ENCODE measurements at regions not wholly inside any gene's neighbourhood (a gene's known extent, or its start where the extent isn't known, plus 50 kb on each side); places are given as distances from the start of the nearest gene placed in this dataset.

DNA sequence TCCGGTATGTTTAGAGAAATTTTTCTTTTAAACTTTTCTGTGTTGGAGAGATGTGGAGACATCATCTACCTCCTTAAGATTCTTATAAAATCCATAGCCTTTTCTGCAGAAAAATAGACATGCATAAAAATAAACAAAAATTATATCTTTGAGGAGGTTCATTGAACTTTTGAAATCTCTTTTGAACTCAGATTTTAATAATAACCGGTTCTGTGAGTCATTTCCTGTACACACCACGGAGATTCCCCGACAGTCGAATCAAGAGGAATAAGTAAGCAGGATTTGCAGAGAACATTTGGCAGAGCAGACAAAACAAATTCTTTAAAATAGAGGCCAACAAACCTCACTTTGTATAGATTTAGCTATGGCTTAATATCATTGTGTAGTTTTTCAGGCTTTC lies 918.7 kb upstream of the POU3F4 start:
- no peaks in the 10 kb centered on the region for H3K4me1 ChIP-seq
- no peak overlapping the region for H3K9ac ChIP-seq (ENCODE audit: low read depth in 2 of 2, low read length in 2 of 2)
- no peak overlapping the region for H3K27ac ChIP-seq
- H3K27me3 ChIP-seq: no peaks in the 10 kb centered on the region
- no peaks in the 10 kb centered on the region for H3K36me3 ChIP-seq
- no peak for DNase-seq
- no peaks in the 10 kb centered on the region for H3K9me3 ChIP-seq
- intact Hi-C loops (cut with DNase I): no loop called here
- no peak overlapping the region for H3K4me3 ChIP-seq
- no peak for TF ChIP-seq CTCF (IDR thresholded peaks at IDR 0.05)

- Histone ChIP-seq H3K4me3 (no peak overlapping the region), H3K4me1 (no peaks in the 10 kb centered on the region), H3K27ac (no peak overlapping the region), H3K36me3 (no peaks in the 10 kb centered on the region), H3K9ac (ENCODE audit: low read depth in 2 of 2, low read length in 2 of 2) (no peak overlapping the region), H3K27me3 (no peaks in the 10 kb centered on the region), H3K9me3 (no peaks in the 10 kb centered on the region)
- intact Hi-C loops (cut with DNase I): no loop called here
- no peak for TF ChIP-seq CTCF (IDR thresholded peaks at IDR 0.05)
- DNase-seq: no peak
Observed at GRCh38 chrX:82591421-82591820, 916.7 kb upstream of the POU3F4 start.

GRCh38 chrX:82626978-82627377 lies 881.1 kb upstream of the POU3F4 start:
- H3K36me3 ChIP-seq: no peaks in the 10 kb centered on the region
- H3K27me3 ChIP-seq: no peaks in the 10 kb centered on the region
- no peak overlapping the region for H3K4me3 ChIP-seq
- no peaks in the 10 kb centered on the region for H3K9me3 ChIP-seq
- H3K4me1 ChIP-seq: no peaks in the 10 kb centered on the region
- no peak overlapping the region for H3K27ac ChIP-seq
- TF ChIP-seq CTCF (IDR thresholded peaks at IDR 0.05): no peak
- no peak for DNase-seq
- intact Hi-C loops (cut with DNase I): no loop called here
- no peak overlapping the region for H3K9ac ChIP-seq (ENCODE audit: low read depth in 2 of 2, low read length in 2 of 2)

- no peak for TF ChIP-seq CTCF (IDR thresholded peaks at IDR 0.05)
- no peaks in the 10 kb centered on the region for H3K9me3 ChIP-seq
- H3K4me3 ChIP-seq: no peak overlapping the region
- H3K9ac ChIP-seq (ENCODE audit: low read depth in 2 of 2, low read length in 2 of 2): no peak overlapping the region
- intact Hi-C loops (cut with DNase I): no loop called here
- H3K27me3 ChIP-seq: no peaks in the 10 kb centered on the region
- DNase-seq: no peak
- H3K27ac ChIP-seq: no peak overlapping the region
- H3K36me3 ChIP-seq: no peaks in the 10 kb centered on the region
- H3K4me1 ChIP-seq: no peaks in the 10 kb centered on the region
Observed at GRCh38 chrX:82627568-82627967, 880.5 kb upstream of the POU3F4 start.

DNA sequence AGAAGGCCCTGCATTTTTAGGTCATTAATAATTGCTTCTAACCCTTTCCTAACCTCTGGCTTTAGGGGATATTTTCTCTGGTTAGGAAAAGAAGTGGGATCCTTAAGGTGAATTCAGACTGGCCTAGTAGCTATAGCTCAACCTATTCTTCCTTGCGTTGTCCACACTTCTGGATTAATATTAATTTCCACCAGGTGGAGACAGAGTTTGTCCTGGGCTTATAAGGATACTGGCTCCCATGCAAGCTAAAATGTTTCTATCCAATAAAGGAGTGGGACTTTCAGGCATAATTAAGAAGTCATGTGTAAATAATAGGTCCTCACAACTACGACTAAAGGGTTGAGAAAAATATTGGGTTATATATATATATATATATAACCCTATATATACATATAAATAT lies 860.0 kb upstream of the POU3F4 start:
- no peaks in the 10 kb centered on the region for H3K9me3 ChIP-seq
- no peak overlapping the region for H3K9ac ChIP-seq (ENCODE audit: low read depth in 2 of 2, low read length in 2 of 2)
- no peaks in the 10 kb centered on the region for H3K4me1 ChIP-seq
- H3K36me3 ChIP-seq: no peaks in the 10 kb centered on the region
- H3K4me3 ChIP-seq: no peak overlapping the region
- intact Hi-C loops (cut with DNase I): no loop called here
- H3K27ac ChIP-seq: no peak overlapping the region
- no peak for DNase-seq
- no peak for TF ChIP-seq CTCF (IDR thresholded peaks at IDR 0.05)
- H3K27me3 ChIP-seq: no peaks in the 10 kb centered on the region

DNA sequence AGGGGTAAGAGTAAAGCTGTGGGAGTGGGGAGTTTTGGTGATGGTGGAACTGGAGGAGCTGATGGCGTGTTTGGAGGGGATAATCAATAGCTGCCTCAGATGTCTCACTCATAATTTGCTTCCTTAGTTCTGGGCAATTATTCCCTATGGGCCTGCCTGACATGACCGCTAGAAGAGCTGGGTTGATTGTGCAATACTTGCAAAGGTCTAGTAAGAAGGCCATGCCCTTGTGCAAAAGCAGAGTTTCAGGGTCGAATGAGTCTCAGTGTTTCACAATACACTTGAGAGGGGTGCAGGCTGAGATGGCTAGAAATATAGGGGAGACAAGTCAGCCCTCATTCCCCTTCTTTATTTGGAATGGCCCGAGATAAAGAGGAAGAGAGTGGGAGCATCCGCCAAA lies 858.4 kb upstream of the POU3F4 start:
- Histone ChIP-seq H3K4me3 (no peak overlapping the region), H3K9me3 (no peaks in the 10 kb centered on the region), H3K27ac (no peak overlapping the region), H3K9ac (ENCODE audit: low read depth in 2 of 2, low read length in 2 of 2) (no peak overlapping the region), H3K36me3 (no peaks in the 10 kb centered on the region), H3K4me1 (no peaks in the 10 kb centered on the region), H3K27me3 (no peaks in the 10 kb centered on the region)
- DNase-seq: no peak
- intact Hi-C loops (cut with DNase I): no loop called here
- TF ChIP-seq CTCF (IDR thresholded peaks at IDR 0.05): no peak

Data from colonic mucosa (tissue), 4 donors.